Activated naive CD8-positive, alpha-beta T cell treated with anti-CD3 and anti-CD28 coated beads for 36 hours (primary cell): ENCODE measurements at regions not wholly inside any gene's neighbourhood (a gene's known extent, or its start where the extent isn't known, plus 50 kb on each side); places are given as distances from the start of the nearest gene placed in this dataset.
"Not testable (repeated sequence)": the region's sequence is repeated elsewhere in the genome, so short reads cannot be mapped to it uniquely, and the experiment has no call there.

ENCODE experiments used
- DNase-seq: peaks from one replicate; pipeline ENCODE4 v3.0.0; 2021
- H3K27ac Mint-ChIP-seq: one replicate; pipeline ENCODE4 v1.8.0; 2022; ENCODE audit warnings: mild to moderate bottlenecking, moderate library complexity, mixed read lengths
- H3K27me3 Mint-ChIP-seq: one replicate; pipeline ENCODE4 v1.8.0; 2022; ENCODE audit warnings: mild to moderate bottlenecking, mixed read lengths
- H3K36me3 Mint-ChIP-seq: one replicate; pipeline ENCODE4 v1.8.0; 2021; ENCODE audit warnings: mild to moderate bottlenecking, mixed read lengths
- H3K4me1 Mint-ChIP-seq: one replicate; pipeline ENCODE4 v1.8.0; 2021; ENCODE audit warnings: mixed read lengths
- H3K4me3 Mint-ChIP-seq: one replicate; pipeline ENCODE4 v1.8.0; 2022; ENCODE audit warnings: mild to moderate bottlenecking, moderate library complexity, mixed read lengths
- H3K9me3 Mint-ChIP-seq: one replicate; pipeline ENCODE4 v1.8.0; 2022; ENCODE audit warnings: mixed read lengths

- Mint-ChIP-seq H3K4me3 (no peak overlapping the region), H3K9me3 (no peaks in the 10 kb centered on the region), H3K4me1 (no peaks in the 10 kb centered on the region), H3K36me3 (no peaks in the 10 kb centered on the region), H3K27me3 (no peaks in the 10 kb centered on the region), H3K27ac (no peak overlapping the region)
- no peak for DNase-seq
These were observed 207.6 kb downstream of the BUB3 start for GRCh38 chr10:123361832-123362231.

DNA sequence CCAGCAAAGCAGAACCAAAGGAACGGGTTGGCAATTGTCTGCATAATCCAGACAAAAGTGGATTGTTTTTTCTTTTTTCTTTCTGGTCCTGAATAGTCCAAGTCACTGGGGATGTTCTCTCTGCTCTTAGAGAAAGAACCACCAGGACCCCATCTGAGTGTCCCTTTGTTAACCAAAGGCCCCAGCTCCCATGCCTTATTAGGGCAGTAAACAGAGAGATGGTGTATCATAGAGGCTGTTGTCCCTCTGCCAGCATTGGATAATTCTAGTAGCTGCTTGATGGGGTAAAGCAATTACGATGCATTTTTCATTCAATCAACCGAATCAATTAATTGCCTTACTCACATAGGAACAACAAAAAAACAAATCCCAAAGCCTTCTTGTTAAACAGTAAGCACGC is 213.0 kb downstream of the BUB3 start:
- no peak overlapping the region for H3K27ac Mint-ChIP-seq
- H3K4me1 Mint-ChIP-seq, result no peaks in the 10 kb centered on the region
- no peaks in the 10 kb centered on the region for H3K27me3 Mint-ChIP-seq
- H3K9me3 Mint-ChIP-seq, result peaks cover 5% of the 10 kb centered on the region
- no peak for DNase-seq
- H3K36me3 Mint-ChIP-seq, result peaks cover 1% of the 10 kb centered on the region
- no peak overlapping the region for H3K4me3 Mint-ChIP-seq

DNA sequence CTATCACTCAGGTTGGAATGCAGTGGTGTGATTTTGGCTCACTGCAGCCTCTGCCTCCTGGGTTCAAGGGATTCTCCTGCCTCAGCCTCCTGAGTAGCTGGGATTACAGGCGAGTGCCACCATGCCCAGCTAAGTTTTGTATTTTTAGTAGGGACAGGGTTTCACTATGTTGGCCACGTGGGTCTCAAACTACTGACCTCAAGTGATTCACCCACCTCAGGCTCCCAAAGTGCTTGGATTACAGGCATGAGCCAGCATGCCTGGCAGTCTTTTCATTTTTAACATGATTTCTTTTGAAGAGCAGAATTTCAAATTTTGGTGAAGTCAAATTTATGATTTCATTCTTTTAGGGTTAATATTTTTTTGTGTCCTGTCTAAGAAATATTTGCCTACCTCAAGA is 217.4 kb downstream of the BUB3 start:
- not testable (repeated sequence) for DNase-seq, H3K9me3 Mint-ChIP-seq, H3K27ac Mint-ChIP-seq, H3K27me3 Mint-ChIP-seq, H3K4me1 Mint-ChIP-seq, H3K36me3 Mint-ChIP-seq, H3K4me3 Mint-ChIP-seq

DNA sequence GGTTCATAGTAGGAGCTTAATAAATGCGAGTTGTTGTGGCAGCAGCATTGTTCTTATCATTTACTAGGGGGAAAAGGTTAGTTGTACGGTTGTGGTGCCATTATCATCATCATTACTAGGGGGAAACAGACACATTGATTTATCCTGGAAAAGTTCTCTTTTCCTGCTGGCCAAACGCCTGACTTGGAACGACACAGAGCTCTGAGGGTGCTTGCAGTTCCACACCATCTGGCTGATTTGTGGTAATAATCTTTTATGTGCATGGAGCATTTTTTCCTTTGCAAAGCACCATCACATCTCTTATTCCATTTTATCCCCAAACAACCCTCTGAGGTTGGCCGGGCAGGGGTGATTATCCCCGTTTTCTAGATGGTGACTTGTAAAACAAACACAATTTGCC is 219.4 kb downstream of the BUB3 start:
- H3K27me3 Mint-ChIP-seq, result no peaks in the 10 kb centered on the region
- no peak overlapping the region for H3K4me3 Mint-ChIP-seq
- no peak for DNase-seq
- no peak overlapping the region for H3K27ac Mint-ChIP-seq
- H3K9me3 Mint-ChIP-seq, result peaks cover 5% of the 10 kb centered on the region
- no peaks in the 10 kb centered on the region for H3K36me3 Mint-ChIP-seq
- H3K4me1 Mint-ChIP-seq, result no peaks in the 10 kb centered on the region

DNA sequence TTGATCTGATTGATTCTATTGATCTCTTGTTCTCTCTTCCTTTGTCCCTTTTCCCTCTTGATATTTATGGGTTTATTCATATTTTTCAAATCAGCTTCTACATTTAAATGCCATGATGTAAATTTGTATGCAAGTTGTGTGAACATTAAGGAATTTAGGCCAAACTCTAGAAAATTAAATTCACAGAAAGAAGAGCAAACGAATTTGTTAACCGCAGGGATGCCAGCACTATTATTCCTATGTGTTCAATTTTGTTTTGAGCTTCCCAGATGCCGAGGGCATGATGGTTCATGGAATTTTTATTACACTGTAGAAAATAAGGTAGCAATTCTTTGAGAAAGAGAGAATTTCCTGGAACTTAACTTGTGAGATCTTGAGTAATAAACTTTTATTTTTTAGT is 220.9 kb downstream of the BUB3 start:
- no peak for DNase-seq
- no peaks in the 10 kb centered on the region for H3K4me1 Mint-ChIP-seq
- no peaks in the 10 kb centered on the region for H3K36me3 Mint-ChIP-seq
- no peak overlapping the region for H3K4me3 Mint-ChIP-seq
- H3K9me3 Mint-ChIP-seq, result peaks cover 2% of the 10 kb centered on the region
- no peaks in the 10 kb centered on the region for H3K27me3 Mint-ChIP-seq
- H3K27ac Mint-ChIP-seq, result no peak overlapping the region

DNA sequence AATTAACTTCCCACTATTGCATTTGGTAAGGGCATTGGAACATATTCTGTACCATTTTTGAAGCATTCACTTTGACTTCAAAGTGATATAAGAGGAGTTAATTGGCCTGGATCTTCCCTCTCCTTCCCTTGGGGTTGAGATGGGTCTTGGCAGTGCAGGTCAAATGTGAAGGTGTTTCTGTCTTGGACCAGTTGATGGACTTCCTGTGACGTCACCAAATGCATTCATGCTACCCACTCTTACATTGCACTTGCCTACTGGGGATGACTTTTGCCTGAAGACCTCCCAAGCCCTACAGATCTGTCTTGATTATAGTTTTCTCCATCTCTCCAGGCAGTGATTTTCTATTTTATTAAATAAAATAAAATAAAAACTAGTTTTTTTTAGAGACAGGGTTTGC is 221.5 kb downstream of the BUB3 start:
- no peaks in the 10 kb centered on the region for H3K36me3 Mint-ChIP-seq
- no peak for DNase-seq
- H3K4me3 Mint-ChIP-seq, result no peak overlapping the region
- H3K27ac Mint-ChIP-seq, result no peak overlapping the region
- no peaks in the 10 kb centered on the region for H3K27me3 Mint-ChIP-seq
- no peaks in the 10 kb centered on the region for H3K4me1 Mint-ChIP-seq
- no peaks in the 10 kb centered on the region for H3K9me3 Mint-ChIP-seq

DNA sequence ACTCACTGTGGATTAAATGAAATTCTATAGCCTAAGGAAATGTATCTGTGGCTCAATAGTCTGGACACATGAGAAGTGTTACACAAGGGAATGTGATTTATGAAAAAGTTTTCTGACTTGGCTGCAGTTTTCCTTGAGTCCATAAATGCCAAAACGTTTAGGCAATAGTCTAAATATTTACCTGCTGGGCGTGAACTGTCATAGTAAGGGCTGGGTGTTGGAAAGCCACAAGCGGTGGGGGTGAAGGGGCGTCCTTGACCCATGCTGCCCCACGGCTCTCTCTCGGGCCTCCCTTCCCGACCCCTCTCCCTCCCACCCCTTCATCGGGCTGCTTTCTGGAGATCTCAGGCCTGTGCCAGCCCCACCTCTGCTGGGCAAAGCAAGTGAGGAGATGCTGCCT is 223.7 kb downstream of the BUB3 start:
- no peaks in the 10 kb centered on the region for H3K4me1 Mint-ChIP-seq

DNA sequence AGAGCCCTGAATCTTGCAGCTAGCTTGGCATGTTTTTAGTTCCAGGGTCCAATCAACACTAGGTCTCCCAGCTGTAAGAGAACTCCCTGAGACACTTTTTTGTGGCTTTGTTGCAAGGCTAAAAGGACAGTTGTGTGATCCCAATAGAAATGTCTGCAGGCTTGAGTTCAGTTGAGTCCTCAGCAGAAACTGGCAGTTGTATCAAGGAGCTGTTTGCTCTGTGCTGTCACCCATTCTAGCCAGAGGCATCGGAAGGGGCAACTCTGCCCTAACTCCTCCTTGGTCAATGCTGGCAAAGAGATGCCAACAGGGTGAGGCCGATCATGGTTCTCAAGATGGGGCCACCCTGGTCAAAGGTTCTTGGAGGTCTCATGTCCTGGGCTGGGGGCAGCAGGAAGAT is 224.1 kb downstream of the BUB3 start:
- Mint-ChIP-seq H3K27ac (no peak overlapping the region), H3K27me3 (peaks cover 4% of the 10 kb centered on the region), H3K4me3 (no peak overlapping the region), H3K36me3 (no peaks in the 10 kb centered on the region), H3K4me1 (no peaks in the 10 kb centered on the region), H3K9me3 (no peaks in the 10 kb centered on the region)
- no peak for DNase-seq

More for the DNA sequence above, 223.7 kb downstream of the BUB3 start:
- DNase-seq, result no peak
- H3K4me3 Mint-ChIP-seq, result no peak overlapping the region
- H3K36me3 Mint-ChIP-seq, result no peaks in the 10 kb centered on the region
- H3K27ac Mint-ChIP-seq, result no peak overlapping the region
- H3K9me3 Mint-ChIP-seq, result no peaks in the 10 kb centered on the region
- H3K27me3 Mint-ChIP-seq, result peaks cover 2% of the 10 kb centered on the region

DNA sequence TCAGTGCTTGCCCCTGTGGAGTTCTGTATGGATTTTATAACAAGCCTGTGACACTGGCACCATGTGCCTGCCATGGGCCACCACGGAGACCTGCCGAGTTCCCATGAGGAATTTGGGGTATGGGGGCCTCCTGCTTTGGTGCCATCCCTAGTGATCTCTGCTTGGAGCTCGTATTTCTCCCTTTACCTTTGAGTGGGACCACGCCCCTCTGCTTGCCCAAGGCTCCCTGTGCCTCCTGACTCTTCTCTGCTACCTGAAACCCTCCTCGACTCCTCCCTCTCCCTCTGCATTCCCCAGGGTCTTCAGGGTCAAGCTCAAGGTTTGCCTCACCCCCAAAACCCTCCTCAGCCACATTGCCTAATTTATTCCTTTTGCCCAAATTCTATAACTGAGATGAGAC is 225.0 kb downstream of the BUB3 start:
- Mint-ChIP-seq H3K36me3 (no peaks in the 10 kb centered on the region), H3K9me3 (no peaks in the 10 kb centered on the region), H3K4me3 (no peak overlapping the region), H3K27me3 (peaks cover 4% of the 10 kb centered on the region), H3K4me1 (no peaks in the 10 kb centered on the region), H3K27ac (no peak overlapping the region)
- DNase-seq, result no peak

GRCh38 chr10:123380491-123381085 is 226.4 kb downstream of the BUB3 start:
- no peak for DNase-seq
- Mint-ChIP-seq H3K27ac (no peak overlapping the region), H3K4me3 (no peak overlapping the region), H3K36me3 (no peaks in the 10 kb centered on the region), H3K27me3 (peaks cover 4% of the 10 kb centered on the region), H3K4me1 (no peaks in the 10 kb centered on the region), H3K9me3 (peaks cover 2% of the 10 kb centered on the region)

- DNase-seq, result no peak
- Mint-ChIP-seq H3K4me3 (no peak overlapping the region), H3K27ac (no peak overlapping the region), H3K9me3 (peaks cover 4% of the 10 kb centered on the region), H3K36me3 (peaks cover 3% of the 10 kb centered on the region), H3K4me1 (no peaks in the 10 kb centered on the region), H3K27me3 (peaks cover 4% of the 10 kb centered on the region)
These were observed 227.0 kb downstream of the BUB3 start for GRCh38 chr10:123381224-123381623.

GRCh38 chr10:123382491-123382890 is 228.3 kb downstream of the BUB3 start:
- no peak overlapping the region for H3K27ac Mint-ChIP-seq
- no peaks in the 10 kb centered on the region for H3K4me1 Mint-ChIP-seq
- H3K4me3 Mint-ChIP-seq, result no peak overlapping the region
- no peak for DNase-seq
- peaks cover 9% of the 10 kb centered on the region for H3K36me3 Mint-ChIP-seq
- H3K27me3 Mint-ChIP-seq, result peaks cover 4% of the 10 kb centered on the region
- peaks cover 11% of the 10 kb centered on the region for H3K9me3 Mint-ChIP-seq

GRCh38 chr10:123385508-123386080 is 231.4 kb downstream of the BUB3 start:
- Mint-ChIP-seq H3K4me3 (no peak overlapping the region), H3K36me3 (peaks cover 11% of the 10 kb centered on the region), H3K27me3 (peaks cover 4% of the 10 kb centered on the region), H3K9me3 (peaks cover 15% of the 10 kb centered on the region), H3K4me1 (no peaks in the 10 kb centered on the region), H3K27ac (no peak overlapping the region)
- no peak for DNase-seq

DNA sequence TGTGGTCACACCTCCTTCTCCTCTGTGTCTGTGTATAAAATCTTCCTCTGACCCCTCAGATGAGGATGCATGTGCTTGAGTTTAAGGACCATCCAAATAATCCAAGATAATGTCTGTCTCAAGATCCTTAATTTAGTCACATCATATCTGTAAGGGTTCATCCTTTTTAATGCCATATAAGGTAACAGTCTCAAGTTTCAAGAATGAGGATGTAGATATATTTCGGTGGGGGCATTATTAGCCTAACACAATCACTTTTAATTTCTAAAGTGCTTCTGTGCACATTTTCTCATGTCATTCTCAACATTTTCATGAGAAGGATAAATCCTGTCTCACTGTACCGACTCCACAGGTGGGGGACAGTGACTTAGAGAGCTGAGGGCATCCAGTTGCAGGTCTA is 235.3 kb downstream of the BUB3 start:
- Mint-ChIP-seq H3K9me3 (peaks cover 15% of the 10 kb centered on the region), H3K4me1 (no peaks in the 10 kb centered on the region), H3K27me3 (no peaks in the 10 kb centered on the region), H3K4me3 (no peak overlapping the region), H3K27ac (no peak overlapping the region), H3K36me3 (peaks cover 11% of the 10 kb centered on the region)
- DNase-seq, result no peak

- H3K36me3 Mint-ChIP-seq, result peaks cover 11% of the 10 kb centered on the region
- H3K4me1 Mint-ChIP-seq, result no peaks in the 10 kb centered on the region
- peaks cover 16% of the 10 kb centered on the region for H3K9me3 Mint-ChIP-seq
- no peak overlapping the region for H3K27ac Mint-ChIP-seq
- H3K27me3 Mint-ChIP-seq, result no peaks in the 10 kb centered on the region
- DNase-seq, result no peak
- H3K4me3 Mint-ChIP-seq, result no peak overlapping the region
These were observed 236.1 kb downstream of the BUB3 start for GRCh38 chr10:123390332-123390731.

DNA sequence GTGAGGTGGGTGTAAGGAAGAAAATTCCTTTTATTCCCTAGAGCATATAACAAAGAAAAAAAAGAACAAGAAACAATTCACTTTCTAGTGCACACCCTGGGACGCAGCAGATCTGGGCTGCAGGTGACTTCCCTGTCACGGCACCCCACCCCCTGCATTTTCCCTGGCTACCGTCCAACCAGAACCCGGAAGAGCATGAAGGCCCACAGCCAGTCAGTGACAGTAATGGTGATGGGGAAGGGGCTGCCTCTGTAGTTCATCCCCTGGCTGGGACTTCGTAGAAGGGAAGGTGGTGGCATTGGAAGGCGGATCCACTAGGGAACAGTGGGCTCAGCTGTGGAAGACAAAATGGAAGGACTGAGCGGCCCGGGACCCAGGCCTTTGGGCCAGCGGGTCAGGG is 236.7 kb downstream of the BUB3 start:
- Mint-ChIP-seq H3K36me3 (peaks cover 10% of the 10 kb centered on the region), H3K4me3 (no peak overlapping the region), H3K27ac (no peak overlapping the region), H3K4me1 (no peaks in the 10 kb centered on the region), H3K27me3 (no peaks in the 10 kb centered on the region), H3K9me3 (peaks cover 17% of the 10 kb centered on the region)
- no peak for DNase-seq
